PC-3 (cell line): ENCODE measurements at regions not wholly inside any gene's neighbourhood (a gene's known extent, or its start where the extent isn't known, plus 50 kb on each side); places are given as distances from the start of the nearest gene placed in this dataset.

Experiments
- CTCF ChIP-seq: fragments of 300-600 bp; sonication (generic); conservative IDR thresholded peaks from 2 replicates; pipeline ENCODE4 v1.5.1; 2017; ENCODE audit warnings: antibody characterized with exemption, low read depth, mild to moderate bottlenecking, low read length
- EZH2 ChIP-seq: fragments of 300-600 bp; sonication (generic); IDR thresholded peaks from one replicate; pipeline ENCODE4 v1.6.1; 2017; ENCODE audit warnings: antibody characterized with exemption, mild to moderate bottlenecking, low read length; ENCODE audit not compliant: unreplicated experiment
- EZH2phosphoT487 ChIP-seq: fragments of 300-600 bp; sonication (generic); IDR thresholded peaks from 2 replicates; pipeline ENCODE4 v1.6.1; 2018; ENCODE audit warnings: mild to moderate bottlenecking, antibody characterized with exemption, low read length, borderline replicate concordance

DNA sequence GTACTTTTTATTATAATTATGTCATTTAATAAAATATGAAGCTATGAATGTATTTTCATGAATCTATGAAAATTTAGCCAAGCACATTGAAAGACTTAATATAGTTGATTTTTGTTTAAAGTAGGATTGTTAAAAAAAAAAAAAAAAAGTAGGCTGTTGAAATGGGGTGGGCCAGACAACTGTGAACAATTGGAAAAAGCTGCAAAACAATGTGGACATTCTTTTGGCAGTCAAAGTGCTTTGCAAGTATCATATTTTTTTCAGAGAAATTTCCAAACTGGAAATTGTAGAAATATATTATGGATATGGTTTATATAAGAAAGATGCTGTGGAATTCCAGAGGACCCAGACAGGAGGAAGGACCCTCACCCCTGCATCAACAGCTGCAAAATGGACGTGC, 82.1 kb downstream of the ETAA1 start:
- TF ChIP-seq CTCF, result no peak
- no peak for TF ChIP-seq EZH2
- no peak for TF ChIP-seq EZH2phosphoT487
